Fibroblast of peridontal ligament (primary cell): ENCODE measurements at regions not wholly inside any gene's neighbourhood (a gene's known extent, or its start where the extent isn't known, plus 50 kb on each side); places are given as distances from the start of the nearest gene placed in this dataset.

Experiments
- DNase-seq: peaks from one replicate; pipeline ENCODE4 v3.0.0-alpha.2; 2010; ENCODE audit errors: extremely low read depth

- DNase-seq = no peak
Observed at GRCh38 chr20:59376109-59376841, 75.9 kb downstream of the EDN3 start.

DNA sequence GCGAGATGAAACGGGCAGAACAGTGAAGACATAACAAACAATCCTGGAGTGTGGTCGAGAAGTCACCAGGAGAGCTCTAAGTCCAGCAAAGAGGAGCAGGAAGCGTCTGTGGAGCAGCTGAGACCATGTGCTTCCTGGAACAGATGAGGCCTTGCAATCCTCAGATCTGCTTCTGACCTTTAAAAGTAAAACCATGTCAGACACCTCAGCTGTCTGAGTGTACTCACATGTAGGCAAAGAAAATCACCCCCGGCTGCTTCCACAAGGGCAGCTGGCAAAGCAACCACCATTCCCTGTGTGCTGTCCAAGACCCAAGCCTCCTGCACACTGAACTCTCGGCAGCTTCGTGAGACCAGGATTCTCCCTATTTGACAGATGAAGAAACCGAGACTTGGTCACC lies 76.6 kb downstream of the EDN3 start:
- DNase-seq = no peak

GRCh38 chr20:59377842-59378241 lies 77.4 kb downstream of the EDN3 start:
- DNase-seq = no peak

GRCh38 chr20:59378396-59378795 lies 78.0 kb downstream of the EDN3 start:
- no peak for DNase-seq

- DNase-seq = no peak
Observed at GRCh38 chr20:59378966-59379365, 78.6 kb downstream of the EDN3 start.

- no peak for DNase-seq
Observed at GRCh38 chr20:59381689-59382088, 81.3 kb downstream of the EDN3 start.

- DNase-seq = no peak
Observed at GRCh38 chr20:59382157-59382725, 81.8 kb downstream of the EDN3 start.

DNA sequence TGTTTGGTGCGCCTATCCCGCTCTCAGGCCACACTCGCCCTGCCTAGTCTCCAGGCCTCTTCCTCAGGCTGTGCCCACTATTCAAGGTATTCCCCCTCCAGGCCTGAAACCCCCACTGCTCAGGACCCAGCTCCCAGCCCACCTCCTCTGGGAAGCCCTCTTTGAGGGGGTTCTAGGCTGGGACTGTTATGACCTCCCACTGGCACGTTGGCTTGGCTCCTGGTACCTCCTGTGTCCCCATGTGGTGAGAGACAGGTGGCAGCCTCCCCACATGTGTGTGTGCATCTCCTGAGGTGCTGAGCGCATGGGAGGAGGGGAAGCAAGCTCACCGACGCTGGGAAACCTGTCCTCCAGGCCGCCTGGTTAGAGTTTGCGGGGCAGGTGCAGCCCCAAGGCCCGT lies 82.5 kb downstream of the EDN3 start:
- no peak for DNase-seq

GRCh38 chr20:59385038-59385437 lies 84.6 kb downstream of the EDN3 start:
- DNase-seq = no peak

- DNase-seq = no peak
Observed at GRCh38 chr20:59385480-59385879, 85.1 kb downstream of the EDN3 start.

DNA sequence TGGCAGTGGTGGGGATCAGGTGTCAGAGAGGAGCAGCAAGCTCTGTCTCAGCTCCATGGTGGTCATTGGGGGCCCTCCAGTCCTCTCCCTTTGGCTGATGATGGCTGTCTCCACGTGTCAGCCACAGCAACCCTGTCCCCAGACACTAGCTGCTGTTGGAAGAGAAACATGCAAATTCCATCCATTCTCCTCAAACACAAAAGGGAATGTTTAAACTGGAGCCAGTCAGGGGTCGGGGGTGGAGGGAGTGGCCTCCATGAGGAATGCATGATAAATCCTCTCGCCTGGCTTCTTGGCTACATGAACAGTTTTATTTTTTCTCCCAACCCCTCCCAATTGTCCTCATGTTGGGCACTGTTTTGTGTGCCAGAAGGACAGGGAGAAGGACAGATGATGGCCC lies 86.4 kb downstream of the EDN3 start:
- DNase-seq = no peak

- no peak for DNase-seq
Observed at GRCh38 chr20:59387891-59388290, 87.5 kb downstream of the EDN3 start.

DNA sequence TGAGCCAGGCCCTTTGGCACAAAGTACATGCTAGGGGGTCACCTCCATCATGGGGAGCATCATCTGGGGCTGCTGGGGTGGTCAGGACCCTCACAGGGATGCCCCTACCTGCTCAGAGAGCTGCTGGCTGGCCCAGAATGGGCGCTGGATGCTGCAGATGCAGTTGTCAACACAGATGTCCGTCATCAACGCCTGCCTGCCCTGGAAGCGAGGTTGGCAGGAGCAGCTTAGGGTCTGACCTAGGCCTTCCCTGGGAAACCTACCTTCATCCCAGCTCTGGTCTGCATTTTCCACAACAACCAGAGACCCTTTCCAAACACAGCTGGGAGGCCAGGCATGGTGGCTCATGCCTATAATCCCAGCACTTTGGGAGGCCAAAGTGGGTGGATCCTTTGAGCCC lies 88.0 kb downstream of the EDN3 start:
- no peak for DNase-seq

DNA sequence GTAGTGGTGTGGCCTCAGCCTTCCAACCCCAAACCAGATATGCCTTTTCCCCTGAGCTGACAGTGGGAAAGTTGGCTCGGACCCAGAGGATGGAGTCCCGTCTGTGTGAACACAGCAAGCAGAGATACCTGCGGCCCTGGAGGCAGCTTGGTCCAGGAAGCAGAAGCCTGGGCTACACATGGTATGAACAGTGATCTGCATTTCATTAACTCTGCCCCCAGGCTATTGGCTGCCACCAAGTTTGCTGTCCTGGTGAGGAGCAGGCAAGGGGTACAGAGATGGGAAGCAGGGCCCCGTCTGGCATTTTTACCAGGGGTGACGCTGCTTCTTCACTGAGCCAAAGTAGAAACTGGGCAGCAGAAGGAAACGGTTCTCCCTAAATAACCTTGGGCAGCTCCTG lies 90.0 kb downstream of the EDN3 start:
- no peak for DNase-seq

DNA sequence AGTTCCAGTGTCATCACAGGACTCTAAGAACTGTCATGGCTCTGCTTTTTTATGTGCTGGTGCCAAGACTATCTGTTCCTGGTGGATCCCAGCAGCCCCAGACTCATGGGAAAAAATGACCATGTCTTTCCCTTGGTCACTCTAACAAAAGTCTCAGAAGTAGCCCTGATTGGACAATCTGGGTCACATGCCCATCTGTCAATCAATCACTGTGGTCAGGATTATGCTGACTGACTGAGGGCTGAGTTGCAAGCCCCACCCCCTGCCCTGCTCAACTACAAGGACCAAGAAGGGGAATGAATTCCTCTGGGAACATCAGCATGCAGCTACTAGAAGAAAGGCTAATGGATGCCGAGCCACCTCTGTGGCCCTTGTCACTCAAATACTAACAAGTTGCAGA lies 91.6 kb downstream of the EDN3 start:
- no peak for DNase-seq

GRCh38 chr20:59392736-59393135 lies 92.3 kb downstream of the EDN3 start:
- no peak for DNase-seq

- no peak for DNase-seq
Observed at GRCh38 chr20:59393142-59393541, 92.7 kb downstream of the EDN3 start.

- no peak for DNase-seq
Observed at GRCh38 chr20:59395729-59396128, 95.3 kb downstream of the EDN3 start.

- DNase-seq = no peak
Observed at GRCh38 chr20:59398537-59399205, 98.3 kb downstream of the EDN3 start.

DNA sequence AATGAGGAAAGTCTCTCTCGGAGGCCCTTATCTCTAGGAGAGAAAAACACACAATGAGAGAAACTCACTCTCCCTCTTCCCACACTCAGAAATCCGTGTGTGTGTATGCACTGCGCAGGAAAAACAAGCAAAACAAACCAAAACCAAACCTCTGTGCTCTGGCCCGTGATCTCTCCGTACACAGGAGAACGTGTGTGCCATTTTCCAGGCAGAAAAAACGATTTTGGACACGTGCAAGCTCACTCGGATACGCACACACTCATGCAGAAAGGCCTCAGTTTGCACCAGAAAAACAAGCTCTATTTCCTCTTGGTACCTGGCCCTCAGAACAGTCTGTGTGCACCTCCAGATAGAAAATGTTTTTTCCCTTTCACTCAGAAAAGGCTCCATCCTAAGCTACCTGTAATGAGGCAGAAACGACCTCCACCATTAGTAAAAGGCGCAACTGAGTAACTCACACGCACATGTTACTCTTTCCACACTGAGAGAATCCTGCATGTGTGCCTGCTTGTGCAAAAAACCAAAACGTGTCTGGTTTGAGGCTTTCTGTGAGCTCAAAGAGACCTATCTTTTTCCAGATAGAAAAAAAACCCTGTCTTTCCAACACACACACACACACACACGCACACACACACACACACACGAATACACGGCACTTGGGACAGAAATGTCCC lies 99.2 kb downstream of the EDN3 start:
- DNase-seq = no peak

GRCh38 chr20:59400708-59401107 lies 100.3 kb downstream of the EDN3 start:
- DNase-seq = no peak

- DNase-seq = no peak
Observed at GRCh38 chr20:59402681-59403080, 102.3 kb downstream of the EDN3 start.
